AG04450 (cell line): ENCODE measurements at regions not wholly inside any gene's neighbourhood (a gene's known extent, or its start where the extent isn't known, plus 50 kb on each side); places are given as distances from the start of the nearest gene placed in this dataset.

Source experiments
- CTCF ChIA-PET: fragments of 300-600, 350-600 bp; formaldehyde crosslinking; extraction: SDS; loops from one replicate; lab custom pipeline; 2022; ENCODE audit warnings: antibody characterized with exemption, inconsistent platforms; lab: Charles Lee
- POLR2A ChIA-PET: fragments of 350-600 bp; formaldehyde crosslinking; extraction: SDS; loops from one replicate; lab custom pipeline; 2021; ENCODE audit warnings: antibody characterized with exemption, inconsistent platforms; lab: Yijun Ruan, JAX
- DNase-seq: peaks from one replicate; pipeline ENCODE4 v3.0.0-alpha.2; 2011; ENCODE audit warnings: low read depth, low spot score
- H3K27ac ChIP-seq: one replicate; pipeline ENCODE4 v1.5.1; 2012; ENCODE audit warnings: low read depth, low read length, control low read depth
- H3K27me3 ChIP-seq: one replicate; pipeline ENCODE4 v1.6.0; 2012; ENCODE audit warnings: low read length; ENCODE audit not compliant: control insufficient read depth, insufficient read depth
- H3K4me3 ChIP-seq: 2 replicates; pipeline ENCODE4 v1.5.1; 2011; ENCODE audit warnings: mild to moderate bottlenecking, low read depth, low read length, control low read depth
- H3K9me3 ChIP-seq: 2 replicates; pipeline ENCODE4 v1.5.1; 2012; ENCODE audit warnings: low read length; ENCODE audit not compliant: control insufficient read depth, insufficient read depth
- CTCF ChIP-seq: IDR thresholded peaks from 2 replicates; pipeline ENCODE4 v1.5.1; 2011; ENCODE audit warnings: low read depth, low read length, control low read depth, inconsistent platforms

GRCh38 chr5:120792477-120792876, 328.4 kb downstream of the PRR16 start:
- no peak for TF ChIP-seq CTCF
- POLR2A ChIA-PET = no interaction called here
- CTCF ChIA-PET = no interaction called here
- no peaks in the 10 kb centered on the region for H3K27me3 ChIP-seq
- DNase-seq = no peak
- no peak overlapping the region for H3K27ac ChIP-seq
- no peak overlapping the region for H3K4me3 ChIP-seq
- no peaks in the 10 kb centered on the region for H3K9me3 ChIP-seq

GRCh38 chr5:120794121-120794520, 330.0 kb downstream of the PRR16 start:
- CTCF ChIA-PET = no interaction called here
- H3K27me3 ChIP-seq = no peaks in the 10 kb centered on the region
- H3K9me3 ChIP-seq = no peaks in the 10 kb centered on the region
- TF ChIP-seq CTCF = no peak
- DNase-seq = no peak
- no peak overlapping the region for H3K4me3 ChIP-seq
- no peak overlapping the region for H3K27ac ChIP-seq
- POLR2A ChIA-PET = no interaction called here

GRCh38 chr5:120803282-120803681, 339.2 kb downstream of the PRR16 start:
- peak; percentile 22; the same call in 1 of the 2 replicates for TF ChIP-seq CTCF
- Histone ChIP-seq H3K9me3 (no peaks in the 10 kb centered on the region), H3K27ac (no peak overlapping the region), H3K4me3 (no peak overlapping the region), H3K27me3 (no peaks in the 10 kb centered on the region)
- DNase-seq = no peak
- POLR2A ChIA-PET = no interaction called here
- CTCF ChIA-PET = interaction anchor here (0.5 to 2.2 kb wide), 12 partner anchors 23 to 1246 kb away, joined by 3 to 17 read pairs (median 3); no protein-coding TSS in a partner anchor

DNA sequence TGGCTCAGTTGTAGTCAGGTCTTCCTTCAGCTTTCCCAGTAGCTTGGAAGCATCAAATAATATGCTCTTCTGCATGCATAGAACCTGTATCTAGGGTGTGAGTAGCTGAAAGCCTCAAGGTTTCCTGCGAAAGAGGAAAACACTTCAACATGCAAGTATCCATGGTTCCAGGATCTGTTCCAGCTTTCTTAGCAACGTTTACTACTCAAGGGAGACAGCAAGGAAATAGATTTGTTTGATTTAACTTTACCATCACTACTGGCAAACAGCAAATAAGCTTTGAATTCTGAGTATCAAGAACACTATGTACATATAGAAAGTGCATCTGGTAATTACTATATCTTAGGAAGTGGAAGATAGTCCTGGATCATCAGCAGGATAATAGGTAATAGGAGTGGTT, 341.0 kb downstream of the PRR16 start:
- H3K9me3 ChIP-seq = no peaks in the 10 kb centered on the region
- no peak for TF ChIP-seq CTCF
- DNase-seq = no peak
- H3K27ac ChIP-seq = no peak overlapping the region
- ChIA-PET CTCF (interaction anchor here (0.5 kb wide), 1 partner anchor 342 kb away, joined by 4 read pairs; no protein-coding TSS in a partner anchor), POLR2A (no interaction called here)
- H3K27me3 ChIP-seq = no peaks in the 10 kb centered on the region
- no peak overlapping the region for H3K4me3 ChIP-seq

DNA sequence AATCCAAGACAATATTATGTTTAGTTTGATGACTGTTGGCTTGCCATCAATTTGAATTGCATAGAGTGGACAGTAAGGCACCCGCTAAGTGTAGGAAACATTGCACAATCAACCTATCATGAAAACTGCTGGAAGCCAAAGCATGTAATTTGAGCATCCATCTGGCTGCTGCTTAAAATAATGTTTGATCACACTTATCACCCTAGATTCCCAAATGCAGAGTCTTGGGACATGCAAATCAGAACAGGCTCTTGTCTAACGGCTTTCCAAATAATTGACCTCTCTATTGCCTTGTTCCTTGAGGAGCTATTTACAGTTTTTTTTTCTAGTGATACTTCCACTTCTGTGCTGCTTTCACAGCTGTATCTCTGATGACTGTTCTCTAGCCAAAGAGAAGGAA, 342.1 kb downstream of the PRR16 start:
- H3K27me3 ChIP-seq = no peaks in the 10 kb centered on the region
- no peak overlapping the region for H3K27ac ChIP-seq
- H3K9me3 ChIP-seq = no peaks in the 10 kb centered on the region
- DNase-seq = no peak
- ChIA-PET CTCF (interaction anchor here (0.7 to 1.3 kb wide), 3 partner anchors 11 to 343 kb away, joined by 3 to 6 read pairs (median 4); no protein-coding TSS in a partner anchor), POLR2A (no interaction called here)
- no peak for TF ChIP-seq CTCF
- H3K4me3 ChIP-seq = no peak overlapping the region
